K562 (cell line): ENCODE measurements at regions not wholly inside any gene's neighbourhood (a gene's known extent, or its start where the extent isn't known, plus 50 kb on each side); places are given as distances from the start of the nearest gene placed in this dataset.

ENCODE experiments used
- ARID3A ChIP-seq: IDR thresholded peaks from 2 replicates; pipeline ENCODE4 v1.6.1; 2012; ENCODE audit warnings: low read depth, low read length, improper control_type of control experiment, borderline replicate concordance
- ATF7 ChIP-seq: fragments of 450-650 bp; IDR thresholded peaks from 2 replicates; pipeline ENCODE4 v1.7.1; 2014; ENCODE audit warnings: mild to moderate bottlenecking, moderate library complexity
- BCOR ChIP-seq: fragments of 450-650 bp; IDR thresholded peaks from 2 replicates; pipeline ENCODE4 v1.6.1; 2016
- C11orf30 ChIP-seq: fragments of 450-650 bp; IDR thresholded peaks from 2 replicates; pipeline ENCODE4 v1.6.1; 2016; ENCODE audit warnings: low read depth, mild to moderate bottlenecking
- CTBP1 ChIP-seq: fragments of 450-650 bp; IDR thresholded peaks from 2 replicates; pipeline ENCODE4 v1.6.1; 2016; ENCODE audit warnings: borderline replicate concordance
- JUNB ChIP-seq: fragments of 450-650 bp; formaldehyde crosslinking; conservative IDR thresholded peaks from 2 replicates; pipeline ENCODE4 v1.4.0; 2020; ENCODE audit warnings: mild to moderate bottlenecking
- LEF1 ChIP-seq: fragments of 450-650 bp; IDR thresholded peaks from 2 replicates; pipeline ENCODE4 v1.6.1; 2016; ENCODE audit warnings: mild to moderate bottlenecking
- MAX ChIP-seq: sonication (generic); formaldehyde crosslinking; IDR thresholded peaks from 2 replicates; pipeline ENCODE4 v1.9.0; 2022; ENCODE audit warnings: mild to moderate bottlenecking, missing genetic modification reagents
- MLX ChIP-seq, 2 experiments: fragments of 450-650 bp in 1 of 2; sonication (generic) in 1 of 2; formaldehyde crosslinking; conservative IDR thresholded peaks; 2 replicates each; pipeline versions ENCODE4 v1.4.0 to v1.8.1; 2020 to 2022; ENCODE audit warnings: mild to moderate bottlenecking in 1 of 2, missing genetic modification reagents in 1 of 2
- NBN ChIP-seq: fragments of 450-650 bp; IDR thresholded peaks from 2 replicates; pipeline ENCODE4 v1.6.1; 2016; ENCODE audit warnings: low read depth, mild to moderate bottlenecking
- NR2C2 ChIP-seq, 2 experiments: fragments of 200-800 bp in 1 of 2; sonication (Bioruptor generic) in 1 of 2; sonication (generic) in 1 of 2; formaldehyde crosslinking in 1 of 2; IDR thresholded peaks; 2 replicates each; pipeline versions ENCODE4 v1.6.1 to v1.8.0; 2016 to 2022; ENCODE audit warnings: mild to moderate bottlenecking in 1 of 2, missing compliant biosample characterization in 1 of 2, missing genetic modification characterization in 1 of 2, missing genetic modification reagents in 1 of 2
- NR2F6 ChIP-seq: fragments of 450-650 bp; formaldehyde crosslinking; IDR thresholded peaks from 2 replicates; pipeline ENCODE4 v1.4.0; 2020; ENCODE audit warnings: mild to moderate bottlenecking
- NRF1 ChIP-seq, 2 experiments: fragments of 450-650 bp; IDR thresholded peaks in 1 of 2; conservative IDR thresholded peaks in 1 of 2; 2 replicates each; pipeline ENCODE4 v1.6.1; 2014; ENCODE audit warnings: mild to moderate bottlenecking in 2 of 2
- PATZ1 ChIP-seq: fragments of 250-450 bp; sonication (Bioruptor Pico); IDR thresholded peaks from 2 replicates; pipeline ENCODE4 v1.5.0; 2020; ENCODE audit warnings: mild to moderate bottlenecking, borderline replicate concordance
- THAP12 ChIP-seq: fragments of 250-450 bp; sonication (Bioruptor Pico); IDR thresholded peaks from 2 replicates; pipeline ENCODE4 v1.9.0; 2021; ENCODE audit warnings: mild to moderate bottlenecking, inconsistent platforms
- ZNF57 ChIP-seq: fragments of 450-650 bp; formaldehyde crosslinking; IDR thresholded peaks from 2 replicates; pipeline ENCODE4 v1.4.0; 2020; ENCODE audit warnings: mild to moderate bottlenecking, moderate library complexity
- ZNF778 ChIP-seq: fragments of 450-650 bp; formaldehyde crosslinking; IDR thresholded peaks from 2 replicates; pipeline ENCODE4 v1.4.0; 2020; ENCODE audit warnings: mild to moderate bottlenecking, moderate library complexity

- TF ChIP-seq NR2C2 (CRISPR knock-in tag; IDR thresholded peaks at IDR 0.05) = no peak
- 0 out of 2 replicates have a peak, but pooled peaks have one; percentile 67 for TF ChIP-seq NR2C2 (tag; IDR thresholded peaks at IDR 0.05)
- TF ChIP-seq ZNF778 (CRISPR knock-in tag) = no peak
- 0 out of 2 replicates have a peak, but pooled peaks have one; percentile 30 for TF ChIP-seq MAX (CRISPR knock-in tag)
- peak; percentile 71 for TF ChIP-seq CTBP1
- 0 out of 4 replicates have a peak, but pooled peaks of 1 of the 2 experiments have one; percentile 61 for TF ChIP-seq MLX (CRISPR knock-in tag; conservative IDR thresholded peaks at IDR 0.05)
- no peak for TF ChIP-seq C11orf30
- TF ChIP-seq NR2F6 (CRISPR knock-in tag) = peak; percentile 77; the same call in 1 of the 2 replicates
- TF ChIP-seq PATZ1 (CRISPR knock-in tag) = no peak
- TF ChIP-seq LEF1 = peak; percentile 86
- peak; percentile 47; the same call in 1 of the 2 replicates for TF ChIP-seq JUNB
- TF ChIP-seq ZNF57 = no peak
- peak; percentile 59 for TF ChIP-seq NBN
- peak; percentile 17; the same call in 1 of the 2 replicates for TF ChIP-seq ARID3A
- TF ChIP-seq THAP12 (CRISPR knock-in tag) = peak; percentile 92
- peak; percentile 44 to 56; a peak in 2 of 4 replicates for TF ChIP-seq NRF1 (conservative IDR thresholded peaks at IDR 0.05 in 1 of 2, IDR thresholded peaks at IDR 0.05 in 1 of 2)
- TF ChIP-seq BCOR = peak; percentile 59; the same call in 1 of the 2 replicates
- TF ChIP-seq ATF7 = peak; percentile 50
Observed at GRCh38 chr16:85554889-85555718, 58.0 kb upstream of the GSE1 start (continued).
